Activated CD8-positive, alpha-beta memory T cell treated with anti-CD3 and anti-CD28 coated beads, Interleukin-2, amount 10 ng/mL, durations not matched to agents 7 days and 5 days (primary cell): ENCODE measurements at regions not wholly inside any gene's neighbourhood (a gene's known extent, or its start where the extent isn't known, plus 50 kb on each side); places are given as distances from the start of the nearest gene placed in this dataset.

Experiments
- ATAC-seq: fragments of 150-1000 bp; cut with Tn5 transposase; one replicate; pipeline ENCODE4 v1.10.0; 2021; ENCODE audit warnings: moderate library complexity
- CTCF ChIA-PET: fragments of 350-600 bp; sonication (Branson Sonifier 250); formaldehyde crosslinking; loops from one replicate; lab custom pipeline; 2021; ENCODE audit warnings: antibody characterized with exemption; lab: Charles Lee
- DNase-seq: peaks from one replicate; pipeline ENCODE4 v3.0.0-alpha.2; 2020
- H3K27ac Mint-ChIP-seq: one replicate; pipeline ENCODE4 v1.8.0; 2021; ENCODE audit warnings: mild to moderate bottlenecking, mixed read lengths
- H3K27me3 Mint-ChIP-seq: one replicate; pipeline ENCODE4 v1.8.0; 2021; ENCODE audit warnings: mixed read lengths
- H3K36me3 Mint-ChIP-seq: one replicate; pipeline ENCODE4 v1.8.0; 2021; ENCODE audit warnings: mild to moderate bottlenecking, mixed read lengths
- H3K4me1 Mint-ChIP-seq: one replicate; pipeline ENCODE4 v1.8.0; 2021; ENCODE audit warnings: mixed read lengths
- H3K4me3 Mint-ChIP-seq: one replicate; pipeline ENCODE4 v1.8.0; 2021; ENCODE audit warnings: mild to moderate bottlenecking, moderate library complexity, mixed read lengths
- H3K9me3 Mint-ChIP-seq: one replicate; pipeline ENCODE4 v1.8.0; 2022; ENCODE audit warnings: low read depth, mixed read lengths

GRCh38 chr15:98393471-98393870, 254.9 kb upstream of the IGF1R start:
- Mint-ChIP-seq H3K9me3 (no peaks in the 10 kb centered on the region), H3K27ac (no peak overlapping the region), H3K4me3 (no peak overlapping the region), H3K27me3 (no peaks in the 10 kb centered on the region), H3K36me3 (no peaks in the 10 kb centered on the region), H3K4me1 (no peaks in the 10 kb centered on the region)
- DNase-seq = no peak
- no peak for ATAC-seq
- CTCF ChIA-PET = no interaction called here

GRCh38 chr15:98394546-98394945, 253.8 kb upstream of the IGF1R start:
- Mint-ChIP-seq H3K4me1 (no peaks in the 10 kb centered on the region), H3K36me3 (no peaks in the 10 kb centered on the region), H3K27ac (no peak overlapping the region), H3K4me3 (no peak overlapping the region), H3K9me3 (no peaks in the 10 kb centered on the region), H3K27me3 (no peaks in the 10 kb centered on the region)
- ATAC-seq (no peak), DNase-seq (no peak)
- CTCF ChIA-PET = no interaction called here

GRCh38 chr15:98395974-98396610, 252.2 kb upstream of the IGF1R start:
- CTCF ChIA-PET = no interaction called here
- Mint-ChIP-seq H3K36me3 (no peaks in the 10 kb centered on the region), H3K9me3 (no peaks in the 10 kb centered on the region), H3K4me1 (no peaks in the 10 kb centered on the region), H3K27ac (no peak overlapping the region), H3K4me3 (no peak overlapping the region), H3K27me3 (no peaks in the 10 kb centered on the region)
- DNase-seq = no peak
- no peak for ATAC-seq

- Mint-ChIP-seq H3K36me3 (no peaks in the 10 kb centered on the region), H3K4me3 (no peak overlapping the region), H3K27ac (no peak overlapping the region), H3K27me3 (no peaks in the 10 kb centered on the region), H3K9me3 (no peaks in the 10 kb centered on the region), H3K4me1 (no peaks in the 10 kb centered on the region)
- no peak for DNase-seq
- ATAC-seq = no peak
- CTCF ChIA-PET = no interaction called here
Measured at GRCh38 chr15:98397419-98397818, 250.9 kb upstream of the IGF1R start.

GRCh38 chr15:98398056-98398455, 250.3 kb upstream of the IGF1R start:
- Mint-ChIP-seq H3K4me3 (no peak overlapping the region), H3K27ac (no peak overlapping the region), H3K27me3 (no peaks in the 10 kb centered on the region), H3K9me3 (no peaks in the 10 kb centered on the region), H3K36me3 (no peaks in the 10 kb centered on the region), H3K4me1 (no peaks in the 10 kb centered on the region)
- DNase-seq (no peak), ATAC-seq (no peak)
- CTCF ChIA-PET = no interaction called here

- DNase-seq (no peak), ATAC-seq (no peak)
- Mint-ChIP-seq H3K27me3 (no peaks in the 10 kb centered on the region), H3K36me3 (no peaks in the 10 kb centered on the region), H3K4me3 (no peak overlapping the region), H3K4me1 (no peaks in the 10 kb centered on the region), H3K27ac (no peak overlapping the region), H3K9me3 (no peaks in the 10 kb centered on the region)
- CTCF ChIA-PET = no interaction called here
Measured at GRCh38 chr15:98398886-98399285, 249.5 kb upstream of the IGF1R start.

GRCh38 chr15:98400120-98400519, 248.2 kb upstream of the IGF1R start:
- Mint-ChIP-seq H3K9me3 (no peaks in the 10 kb centered on the region), H3K27me3 (no peaks in the 10 kb centered on the region), H3K4me3 (no peak overlapping the region), H3K27ac (no peak overlapping the region), H3K4me1 (no peaks in the 10 kb centered on the region), H3K36me3 (no peaks in the 10 kb centered on the region)
- CTCF ChIA-PET = no interaction called here
- no peak for ATAC-seq
- no peak for DNase-seq

GRCh38 chr15:98401029-98401428, 247.3 kb upstream of the IGF1R start:
- no peaks in the 10 kb centered on the region for H3K27me3 Mint-ChIP-seq
- no peaks in the 10 kb centered on the region for H3K36me3 Mint-ChIP-seq
- H3K27ac Mint-ChIP-seq = no peak overlapping the region
- DNase-seq (no peak), ATAC-seq (no peak)
- H3K9me3 Mint-ChIP-seq = no peaks in the 10 kb centered on the region
- CTCF ChIA-PET = no interaction called here
- H3K4me1 Mint-ChIP-seq = no peaks in the 10 kb centered on the region
- no peak overlapping the region for H3K4me3 Mint-ChIP-seq

- Mint-ChIP-seq H3K4me1 (no peaks in the 10 kb centered on the region), H3K9me3 (peaks cover 2% of the 10 kb centered on the region), H3K36me3 (no peaks in the 10 kb centered on the region), H3K27me3 (no peaks in the 10 kb centered on the region), H3K27ac (no peak overlapping the region), H3K4me3 (no peak overlapping the region)
- CTCF ChIA-PET = no interaction called here
- ATAC-seq (no peak), DNase-seq (no peak)
Measured at GRCh38 chr15:98402486-98402885, 245.9 kb upstream of the IGF1R start.

- Mint-ChIP-seq H3K36me3 (no peaks in the 10 kb centered on the region), H3K27ac (no peak overlapping the region), H3K4me1 (no peaks in the 10 kb centered on the region), H3K9me3 (peaks cover 2% of the 10 kb centered on the region), H3K27me3 (no peaks in the 10 kb centered on the region), H3K4me3 (no peak overlapping the region)
- no peak for ATAC-seq
- DNase-seq = no peak
- CTCF ChIA-PET = no interaction called here
Measured at GRCh38 chr15:98403169-98403568, 245.2 kb upstream of the IGF1R start.

GRCh38 chr15:98403569-98403968, 244.8 kb upstream of the IGF1R start:
- H3K4me3 Mint-ChIP-seq = no peak overlapping the region
- no peaks in the 10 kb centered on the region for H3K4me1 Mint-ChIP-seq
- DNase-seq = no peak
- no peaks in the 10 kb centered on the region for H3K27me3 Mint-ChIP-seq
- CTCF ChIA-PET = no interaction called here
- H3K9me3 Mint-ChIP-seq = peaks cover 2% of the 10 kb centered on the region
- no peak for ATAC-seq
- H3K36me3 Mint-ChIP-seq = no peaks in the 10 kb centered on the region
- no peak overlapping the region for H3K27ac Mint-ChIP-seq

GRCh38 chr15:98405013-98405412, 243.3 kb upstream of the IGF1R start:
- H3K4me1 Mint-ChIP-seq = no peaks in the 10 kb centered on the region

GRCh38 chr15:98408231-98408630, 240.1 kb upstream of the IGF1R start:
- no peak for ATAC-seq
- H3K27me3 Mint-ChIP-seq = no peaks in the 10 kb centered on the region
- CTCF ChIA-PET = interaction anchor here (1.1 kb wide), 1 partner anchor 20 kb away, joined by 3 read pairs; no protein-coding TSS in a partner anchor
- no peak overlapping the region for H3K27ac Mint-ChIP-seq
- H3K4me3 Mint-ChIP-seq = no peak overlapping the region
- H3K36me3 Mint-ChIP-seq = no peaks in the 10 kb centered on the region
- no peak for DNase-seq
- peaks cover 2% of the 10 kb centered on the region for H3K9me3 Mint-ChIP-seq
- no peaks in the 10 kb centered on the region for H3K4me1 Mint-ChIP-seq

More at GRCh38 chr15:98405013-98405412, 243.3 kb upstream of the IGF1R start:
- no peaks in the 10 kb centered on the region for H3K27me3 Mint-ChIP-seq
- H3K4me3 Mint-ChIP-seq = no peak overlapping the region
- ATAC-seq (no peak), DNase-seq (no peak)
- peaks cover 2% of the 10 kb centered on the region for H3K9me3 Mint-ChIP-seq
- H3K36me3 Mint-ChIP-seq = no peaks in the 10 kb centered on the region
- H3K27ac Mint-ChIP-seq = no peak overlapping the region
- CTCF ChIA-PET = no interaction called here

- Mint-ChIP-seq H3K4me1 (no peaks in the 10 kb centered on the region), H3K4me3 (no peak overlapping the region), H3K9me3 (peaks cover 2% of the 10 kb centered on the region), H3K36me3 (no peaks in the 10 kb centered on the region), H3K27me3 (no peaks in the 10 kb centered on the region), H3K27ac (no peak overlapping the region)
- DNase-seq = no peak
- no peak for ATAC-seq
- CTCF ChIA-PET = no interaction called here
Measured at GRCh38 chr15:98410328-98410727, 238.0 kb upstream of the IGF1R start.

- Mint-ChIP-seq H3K27ac (no peak overlapping the region), H3K36me3 (no peaks in the 10 kb centered on the region), H3K4me1 (no peaks in the 10 kb centered on the region), H3K4me3 (no peak overlapping the region), H3K27me3 (no peaks in the 10 kb centered on the region), H3K9me3 (no peaks in the 10 kb centered on the region)
- ATAC-seq (no peak), DNase-seq (no peak)
- CTCF ChIA-PET = no interaction called here
Measured at GRCh38 chr15:98412852-98413251, 235.5 kb upstream of the IGF1R start.
